IMR-90 (cell line): ENCODE measurements at regions not wholly inside any gene's neighbourhood (a gene's known extent, or its start where the extent isn't known, plus 50 kb on each side); places are given as distances from the start of the nearest gene placed in this dataset.

Experiments
- BHLHE40 ChIP-seq: fragments of 150-350 bp; IDR thresholded peaks from 2 replicates; pipeline ENCODE4 v1.6.1; 2016; ENCODE audit warnings: mild to moderate bottlenecking, low read depth, low read length
- CEBPB ChIP-seq: IDR thresholded peaks from 2 replicates; pipeline ENCODE4 v1.6.1; 2012; ENCODE audit warnings: low read depth, low read length, improper control_type of control experiment
- FOS ChIP-seq: fragments of 150-350 bp; IDR thresholded peaks from 2 replicates; pipeline ENCODE4 v1.6.1; 2016; ENCODE audit warnings: low read depth, low read length
- MXI1 ChIP-seq: IDR thresholded peaks from 2 replicates; pipeline ENCODE4 v1.6.1; 2012; ENCODE audit warnings: low read depth, mild to moderate bottlenecking, low read length, moderate library complexity, borderline replicate concordance
- POLR2A ChIP-seq: IDR thresholded peaks from 2 replicates; pipeline ENCODE4 v1.6.1; 2012; ENCODE audit warnings: mild to moderate bottlenecking, low read depth, low read length
- RAD21 ChIP-seq: IDR thresholded peaks from 2 replicates; pipeline ENCODE4 v1.6.1; 2012; ENCODE audit warnings: low read length, improper control_type of control experiment
- RCOR1 ChIP-seq: IDR thresholded peaks from 2 replicates; pipeline ENCODE4 v1.6.1; 2012; ENCODE audit warnings: mild to moderate bottlenecking, low read length, improper control_type of control experiment; ENCODE audit not compliant: insufficient replicate concordance
- TF ChIP-seq, protein P1 (sequence below): conservative IDR thresholded peaks from 2 replicates; pipeline ENCODE4 v1.5.1; 2012; ENCODE audit warnings: mild to moderate bottlenecking, low read depth, low read length, improper control_type of control experiment
- TF ChIP-seq, protein P2 (sequence below): fragments of 150-350 bp; IDR thresholded peaks from 2 replicates; pipeline ENCODE4 v1.6.1; 2017; ENCODE audit warnings: mild to moderate bottlenecking, antibody characterized with exemption, low read length, low read depth

DNA sequence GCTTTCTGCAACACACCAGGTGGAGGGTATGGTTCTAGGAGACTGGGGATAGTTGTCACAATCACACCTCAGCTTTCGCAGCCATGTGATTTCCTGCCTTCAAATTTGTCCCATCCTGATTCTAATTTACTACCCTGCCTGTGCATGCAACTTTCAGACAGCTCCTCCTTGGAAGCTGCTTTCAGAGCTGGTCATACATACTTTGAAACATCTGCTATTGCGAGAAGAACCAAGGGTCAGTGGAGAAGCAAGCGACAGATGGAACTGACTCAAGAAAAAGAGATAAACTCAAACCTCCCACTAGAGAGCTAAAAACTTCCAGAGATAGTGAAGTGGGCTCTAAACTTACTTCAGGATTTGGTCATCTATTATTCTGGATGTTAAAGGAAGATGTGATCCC is 381.7 kb upstream of the FGF13 start:
- TF ChIP-seq, protein P1, sequence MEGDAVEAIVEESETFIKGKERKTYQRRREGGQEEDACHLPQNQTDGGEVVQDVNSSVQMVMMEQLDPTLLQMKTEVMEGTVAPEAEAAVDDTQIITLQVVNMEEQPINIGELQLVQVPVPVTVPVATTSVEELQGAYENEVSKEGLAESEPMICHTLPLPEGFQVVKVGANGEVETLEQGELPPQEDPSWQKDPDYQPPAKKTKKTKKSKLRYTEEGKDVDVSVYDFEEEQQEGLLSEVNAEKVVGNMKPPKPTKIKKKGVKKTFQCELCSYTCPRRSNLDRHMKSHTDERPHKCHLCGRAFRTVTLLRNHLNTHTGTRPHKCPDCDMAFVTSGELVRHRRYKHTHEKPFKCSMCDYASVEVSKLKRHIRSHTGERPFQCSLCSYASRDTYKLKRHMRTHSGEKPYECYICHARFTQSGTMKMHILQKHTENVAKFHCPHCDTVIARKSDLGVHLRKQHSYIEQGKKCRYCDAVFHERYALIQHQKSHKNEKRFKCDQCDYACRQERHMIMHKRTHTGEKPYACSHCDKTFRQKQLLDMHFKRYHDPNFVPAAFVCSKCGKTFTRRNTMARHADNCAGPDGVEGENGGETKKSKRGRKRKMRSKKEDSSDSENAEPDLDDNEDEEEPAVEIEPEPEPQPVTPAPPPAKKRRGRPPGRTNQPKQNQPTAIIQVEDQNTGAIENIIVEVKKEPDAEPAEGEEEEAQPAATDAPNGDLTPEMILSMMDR: no peak
- TF ChIP-seq, protein P2, sequence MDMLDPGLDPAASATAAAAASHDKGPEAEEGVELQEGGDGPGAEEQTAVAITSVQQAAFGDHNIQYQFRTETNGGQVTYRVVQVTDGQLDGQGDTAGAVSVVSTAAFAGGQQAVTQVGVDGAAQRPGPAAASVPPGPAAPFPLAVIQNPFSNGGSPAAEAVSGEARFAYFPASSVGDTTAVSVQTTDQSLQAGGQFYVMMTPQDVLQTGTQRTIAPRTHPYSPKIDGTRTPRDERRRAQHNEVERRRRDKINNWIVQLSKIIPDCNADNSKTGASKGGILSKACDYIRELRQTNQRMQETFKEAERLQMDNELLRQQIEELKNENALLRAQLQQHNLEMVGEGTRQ: no peak
- TF ChIP-seq POLR2A (no peak), MXI1 (no peak), CEBPB (no peak), FOS (no peak), RCOR1 (no peak), BHLHE40 (no peak), RAD21 (no peak)
